ENCODE measurements at regions not wholly inside any gene's neighbourhood (a gene's known extent, or its start where the extent isn't known, plus 50 kb on each side); places are given as distances from the start of the nearest gene placed in this dataset.

DNA sequence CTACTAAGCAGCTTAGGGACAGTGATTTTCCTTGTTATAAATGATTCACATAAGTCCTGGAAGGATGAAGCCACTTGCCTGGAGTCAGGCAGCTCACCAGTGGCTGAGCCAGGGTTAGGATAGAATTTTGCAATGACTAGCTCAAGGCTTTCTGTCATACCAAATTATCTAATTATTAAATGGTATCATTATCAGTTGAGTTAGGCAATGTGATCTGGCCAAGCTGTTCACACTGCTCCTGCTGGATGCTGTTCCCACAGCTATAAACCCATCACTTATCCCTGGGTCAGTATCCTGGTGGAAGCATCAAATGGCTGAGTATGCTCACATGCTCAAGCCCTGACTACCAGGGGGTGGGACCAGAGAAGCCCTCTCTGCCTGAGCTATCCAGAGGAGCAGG lies 235.2 kb downstream of the MTX2 start:
- TF ChIP-seq, protein P1, sequence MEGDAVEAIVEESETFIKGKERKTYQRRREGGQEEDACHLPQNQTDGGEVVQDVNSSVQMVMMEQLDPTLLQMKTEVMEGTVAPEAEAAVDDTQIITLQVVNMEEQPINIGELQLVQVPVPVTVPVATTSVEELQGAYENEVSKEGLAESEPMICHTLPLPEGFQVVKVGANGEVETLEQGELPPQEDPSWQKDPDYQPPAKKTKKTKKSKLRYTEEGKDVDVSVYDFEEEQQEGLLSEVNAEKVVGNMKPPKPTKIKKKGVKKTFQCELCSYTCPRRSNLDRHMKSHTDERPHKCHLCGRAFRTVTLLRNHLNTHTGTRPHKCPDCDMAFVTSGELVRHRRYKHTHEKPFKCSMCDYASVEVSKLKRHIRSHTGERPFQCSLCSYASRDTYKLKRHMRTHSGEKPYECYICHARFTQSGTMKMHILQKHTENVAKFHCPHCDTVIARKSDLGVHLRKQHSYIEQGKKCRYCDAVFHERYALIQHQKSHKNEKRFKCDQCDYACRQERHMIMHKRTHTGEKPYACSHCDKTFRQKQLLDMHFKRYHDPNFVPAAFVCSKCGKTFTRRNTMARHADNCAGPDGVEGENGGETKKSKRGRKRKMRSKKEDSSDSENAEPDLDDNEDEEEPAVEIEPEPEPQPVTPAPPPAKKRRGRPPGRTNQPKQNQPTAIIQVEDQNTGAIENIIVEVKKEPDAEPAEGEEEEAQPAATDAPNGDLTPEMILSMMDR (IDR thresholded peaks at IDR 0.05), result no peak
- TF ChIP-seq POLR2A (IDR thresholded peaks at IDR 0.05), result no peak

Measured in Peyer's patch (tissue), 4 donors.